Activated naive CD4-positive, alpha-beta T cell treated with anti-CD3 and anti-CD28 coated beads, Interleukin-2, amount 10 ng/mL, durations not matched to agents 7 days and 5 days (primary cell): ENCODE measurements at regions not wholly inside any gene's neighbourhood (a gene's known extent, or its start where the extent isn't known, plus 50 kb on each side); places are given as distances from the start of the nearest gene placed in this dataset.
"Not testable (repeated sequence)": the region's sequence is repeated elsewhere in the genome, so short reads cannot be mapped to it uniquely, and the experiment has no call there.

Experiments used
- CTCF ChIA-PET: fragments of 350-600 bp; sonication (Branson Sonifier 250); formaldehyde crosslinking; loops from one replicate; lab custom pipeline; 2021; ENCODE audit warnings: antibody characterized with exemption; lab: Charles Lee
- DNase-seq: peaks from one replicate; pipeline ENCODE4 v3.0.0-alpha.2; 2020
- H3K27ac Mint-ChIP-seq: one replicate; pipeline ENCODE4 v1.8.0; 2021; ENCODE audit warnings: mild to moderate bottlenecking, moderate library complexity, mixed read lengths
- H3K27me3 Mint-ChIP-seq: one replicate; pipeline ENCODE4 v1.8.0; 2021; ENCODE audit warnings: mild to moderate bottlenecking, mixed read lengths
- H3K36me3 Mint-ChIP-seq: one replicate; pipeline ENCODE4 v1.8.0; 2021; ENCODE audit warnings: mixed read lengths
- H3K4me1 Mint-ChIP-seq: one replicate; pipeline ENCODE4 v1.8.0; 2021; ENCODE audit warnings: mixed read lengths
- H3K4me3 Mint-ChIP-seq: one replicate; pipeline ENCODE4 v1.8.0; 2021; ENCODE audit warnings: mild to moderate bottlenecking, moderate library complexity, mixed read lengths
- H3K9me3 Mint-ChIP-seq: one replicate; pipeline ENCODE4 v1.8.0; 2021; ENCODE audit warnings: mixed read lengths

- CTCF ChIA-PET = no interaction called here
- Mint-ChIP-seq H3K4me1 (peaks cover 21% of the 10 kb centered on the region), H3K4me3 (no peak overlapping the region), H3K9me3 (no peaks in the 10 kb centered on the region), H3K36me3 (no peaks in the 10 kb centered on the region), H3K27ac (no peak overlapping the region), H3K27me3 (no peaks in the 10 kb centered on the region)
- DNase-seq = no peak
These were observed 197.8 kb downstream of the MEMO1 start for GRCh38 chr2:31813016-31813415.

DNA sequence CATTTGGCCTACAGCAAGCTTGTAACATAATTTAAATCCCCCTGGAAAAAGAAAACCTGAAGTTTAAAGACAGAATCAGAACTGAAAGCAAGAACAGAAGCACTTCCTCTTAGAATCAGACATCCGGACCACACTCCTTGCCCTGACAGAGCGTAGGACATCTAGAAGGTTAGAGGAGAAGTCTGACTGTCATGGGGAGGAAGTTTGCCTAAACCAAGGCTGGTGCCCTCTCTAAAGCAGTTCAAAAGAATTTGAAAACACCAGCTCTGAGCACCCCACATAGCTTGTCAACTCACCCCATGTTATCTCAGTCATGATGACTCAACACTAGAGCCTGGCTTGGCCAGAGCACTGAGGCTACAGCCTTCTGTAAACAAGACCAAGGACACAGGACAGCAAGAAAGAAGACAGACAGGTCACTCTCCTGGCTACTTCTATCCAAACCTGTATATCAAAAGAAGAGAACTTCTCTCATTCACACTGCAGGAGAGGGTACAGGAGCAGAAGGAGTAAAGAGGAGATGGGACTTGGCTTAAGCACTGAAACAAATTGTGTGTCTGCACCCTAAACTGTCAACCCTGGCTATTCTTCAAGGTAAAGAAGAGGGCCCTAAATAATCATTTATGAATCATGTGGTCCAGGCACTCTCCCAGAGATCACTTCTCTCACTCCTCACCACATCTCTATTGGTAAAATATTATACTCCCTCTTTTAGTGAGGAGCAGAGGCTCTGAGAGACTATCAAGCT lies 198.6 kb downstream of the MEMO1 start:
- peak overlapping the region; percentile 86 for H3K27ac Mint-ChIP-seq
- H3K4me1 Mint-ChIP-seq = peaks cover 21% of the 10 kb centered on the region
- no peaks in the 10 kb centered on the region for H3K27me3 Mint-ChIP-seq
- no peak overlapping the region for H3K4me3 Mint-ChIP-seq
- DNase-seq = peak; percentile 58
- H3K36me3 Mint-ChIP-seq = no peaks in the 10 kb centered on the region
- CTCF ChIA-PET = no interaction called here
- H3K9me3 Mint-ChIP-seq = no peaks in the 10 kb centered on the region

DNA sequence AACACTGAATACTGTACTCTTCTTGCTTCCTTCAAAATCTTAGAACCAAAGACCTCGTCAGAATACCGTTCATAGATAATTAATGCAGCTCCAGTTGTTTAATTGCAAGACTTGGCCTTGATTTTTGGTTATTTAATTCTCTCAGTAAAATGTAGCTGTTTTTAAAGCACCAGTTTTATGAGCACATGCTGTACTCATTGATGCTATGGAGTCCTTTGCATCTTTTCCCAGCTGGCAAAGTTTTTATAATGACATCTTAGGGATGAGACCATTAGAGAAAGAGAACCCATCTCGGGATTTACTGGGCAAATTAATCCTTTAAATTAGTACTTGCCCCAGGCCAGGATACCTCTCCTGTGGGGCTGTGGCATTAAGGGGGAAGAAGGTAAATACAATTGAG lies 199.3 kb downstream of the MEMO1 start:
- no peaks in the 10 kb centered on the region for H3K36me3 Mint-ChIP-seq
- H3K27me3 Mint-ChIP-seq = no peaks in the 10 kb centered on the region
- H3K4me3 Mint-ChIP-seq = no peak overlapping the region
- CTCF ChIA-PET = interaction anchor here (0.7 kb wide), 1 partner anchor 8 kb away, joined by 5 read pairs; no protein-coding TSS in a partner anchor
- H3K9me3 Mint-ChIP-seq = no peaks in the 10 kb centered on the region
- DNase-seq = no peak
- peak overlapping the region; percentile 86 for H3K27ac Mint-ChIP-seq
- peaks cover 21% of the 10 kb centered on the region for H3K4me1 Mint-ChIP-seq

GRCh38 chr2:31810200-31810917 lies 200.4 kb downstream of the MEMO1 start:
- H3K9me3 Mint-ChIP-seq = no peaks in the 10 kb centered on the region
- no peak overlapping the region for H3K4me3 Mint-ChIP-seq
- CTCF ChIA-PET = no interaction called here
- peaks cover 21% of the 10 kb centered on the region for H3K4me1 Mint-ChIP-seq
- no peak overlapping the region for H3K27ac Mint-ChIP-seq
- H3K27me3 Mint-ChIP-seq = no peaks in the 10 kb centered on the region
- H3K36me3 Mint-ChIP-seq = no peaks in the 10 kb centered on the region
- DNase-seq = no peak

DNA sequence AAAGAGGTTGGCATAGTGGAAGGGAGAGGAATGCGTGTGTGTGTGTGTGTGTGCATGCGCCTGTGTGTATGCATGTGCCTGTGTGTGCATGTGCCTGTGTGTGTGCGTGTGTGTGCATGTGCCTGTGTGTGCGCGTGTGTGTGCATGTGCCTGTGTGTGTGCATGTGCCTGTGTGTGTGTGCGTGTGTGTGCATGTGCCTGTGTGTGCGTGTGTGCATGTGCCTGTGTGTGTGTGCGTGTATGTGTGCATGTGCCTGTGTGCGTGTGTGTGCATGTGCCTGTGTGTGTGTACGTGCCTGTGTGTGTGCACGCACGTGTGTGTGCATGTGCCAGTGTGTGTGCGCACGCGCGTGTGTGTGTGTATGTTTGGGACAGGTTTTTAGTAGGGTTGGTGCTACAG lies 205.1 kb downstream of the MEMO1 start:
- no peak overlapping the region for H3K27ac Mint-ChIP-seq
- H3K9me3 Mint-ChIP-seq = peaks cover 5% of the 10 kb centered on the region
- CTCF ChIA-PET = no interaction called here
- no peak overlapping the region for H3K4me3 Mint-ChIP-seq
- no peaks in the 10 kb centered on the region for H3K36me3 Mint-ChIP-seq
- H3K27me3 Mint-ChIP-seq = peaks cover 5% of the 10 kb centered on the region
- H3K4me1 Mint-ChIP-seq = peaks cover 4% of the 10 kb centered on the region
- no peak for DNase-seq

DNA sequence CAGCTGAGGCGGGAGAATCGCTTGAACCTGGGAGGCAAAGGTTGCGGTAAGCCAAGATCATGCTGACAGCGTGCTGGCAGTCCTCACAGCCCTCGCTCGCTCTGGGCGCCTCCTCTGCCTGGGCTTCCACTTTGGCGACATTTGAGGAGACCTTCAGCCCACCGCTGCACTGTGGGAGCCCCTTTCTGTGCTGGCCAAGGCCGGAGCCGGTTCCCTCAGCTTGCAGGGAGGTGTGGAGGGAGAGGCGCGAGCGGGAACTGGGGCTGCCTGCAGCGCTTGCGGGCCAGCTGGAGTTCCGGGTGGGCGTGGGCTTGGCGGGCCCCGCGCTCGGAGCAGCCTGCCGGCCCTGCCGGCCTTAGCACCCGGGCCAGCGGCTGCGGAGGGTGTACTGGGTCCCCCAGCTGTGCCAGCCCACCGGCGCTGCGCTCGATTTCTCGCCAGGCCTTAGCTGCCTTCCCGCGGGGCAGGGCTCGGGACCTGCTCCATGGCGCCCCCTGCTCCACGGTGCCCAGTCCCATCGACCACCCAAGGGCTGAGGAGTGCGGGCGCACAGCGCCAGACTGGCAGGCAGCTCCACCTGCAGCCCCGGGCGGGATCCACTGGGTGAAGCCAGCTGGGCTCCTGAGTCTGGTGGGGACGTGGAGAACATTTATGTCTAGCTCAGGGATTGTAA lies 207.2 kb downstream of the MEMO1 start:
- H3K4me1 Mint-ChIP-seq, H3K36me3 Mint-ChIP-seq, H3K27ac Mint-ChIP-seq, H3K27me3 Mint-ChIP-seq, H3K9me3 Mint-ChIP-seq, H3K4me3 Mint-ChIP-seq, CTCF ChIA-PET, DNase-seq: not testable (repeated sequence)

DNA sequence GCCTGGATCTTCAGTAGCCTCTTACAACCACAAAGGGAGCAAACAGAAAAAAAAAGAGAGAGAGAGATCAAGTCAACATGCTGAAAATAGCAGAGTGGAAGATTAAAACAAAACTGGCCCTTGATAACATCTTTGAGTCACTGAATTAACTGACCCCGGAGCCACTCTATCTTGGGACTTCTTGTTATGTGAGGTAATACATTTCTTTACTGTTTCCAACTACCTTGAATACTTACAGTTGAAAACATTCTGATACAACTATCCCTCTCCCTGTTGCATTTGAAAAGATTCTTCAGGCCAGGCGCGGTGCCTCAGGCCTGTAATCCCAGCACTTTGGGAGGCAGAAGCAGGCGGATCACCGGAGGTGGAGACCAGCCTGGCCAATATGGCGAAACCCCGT lies 208.1 kb downstream of the MEMO1 start:
- no peaks in the 10 kb centered on the region for H3K36me3 Mint-ChIP-seq
- H3K9me3 Mint-ChIP-seq = peaks cover 6% of the 10 kb centered on the region
- H3K4me1 Mint-ChIP-seq = peaks cover 2% of the 10 kb centered on the region
- no peak overlapping the region for H3K4me3 Mint-ChIP-seq
- H3K27ac Mint-ChIP-seq = no peak overlapping the region
- no peak for DNase-seq
- CTCF ChIA-PET = no interaction called here
- peaks cover 8% of the 10 kb centered on the region for H3K27me3 Mint-ChIP-seq

DNA sequence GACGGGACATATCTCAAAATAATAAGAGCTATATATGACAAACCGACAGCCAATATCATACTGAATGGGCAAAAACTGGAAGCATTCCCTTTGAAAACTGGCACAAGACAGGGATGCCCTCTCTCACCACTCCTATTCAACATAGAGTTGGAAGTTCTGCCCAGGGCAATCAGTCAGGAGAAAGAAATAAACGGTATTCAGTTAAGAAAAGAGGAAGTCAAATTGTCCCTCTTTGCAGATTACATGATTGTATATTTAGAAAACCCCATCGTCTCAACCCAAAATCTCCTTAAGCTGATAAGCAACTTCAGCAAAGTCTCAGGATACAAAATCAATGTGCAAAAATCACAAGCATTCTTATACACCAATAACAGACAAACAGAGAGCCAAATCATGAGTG lies 211.5 kb downstream of the MEMO1 start:
- H3K36me3 Mint-ChIP-seq, H3K4me1 Mint-ChIP-seq, H3K27ac Mint-ChIP-seq, H3K27me3 Mint-ChIP-seq, H3K9me3 Mint-ChIP-seq, H3K4me3 Mint-ChIP-seq, DNase-seq, CTCF ChIA-PET: not testable (repeated sequence)

DNA sequence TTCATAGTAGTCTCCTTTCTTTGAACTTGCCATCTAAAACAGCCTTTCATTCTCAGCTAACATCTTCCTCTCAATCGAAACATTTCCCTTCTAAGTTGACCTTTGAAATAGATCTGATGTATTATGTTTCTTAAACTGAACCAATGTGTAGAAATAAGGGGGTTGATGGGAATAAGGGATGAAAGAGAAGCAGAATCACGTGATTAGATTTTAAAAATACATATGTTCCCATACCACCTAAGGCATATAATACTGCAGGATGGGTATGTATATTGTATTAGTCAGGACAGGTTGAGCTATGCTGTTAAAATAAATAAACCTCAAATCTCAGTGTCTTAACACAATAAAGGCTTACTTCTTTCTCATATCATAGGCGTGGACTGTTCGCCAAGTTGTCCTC lies 207.5 kb upstream of the SRD5A2 start:
- Mint-ChIP-seq H3K27ac (no peak overlapping the region), H3K4me1 (no peaks in the 10 kb centered on the region), H3K27me3 (no peaks in the 10 kb centered on the region), H3K9me3 (no peaks in the 10 kb centered on the region), H3K36me3 (no peaks in the 10 kb centered on the region), H3K4me3 (no peak overlapping the region)
- no peak for DNase-seq
- CTCF ChIA-PET = no interaction called here

GRCh38 chr2:31785876-31786275 lies 205.1 kb upstream of the SRD5A2 start:
- Mint-ChIP-seq H3K4me3 (no peak overlapping the region), H3K4me1 (no peaks in the 10 kb centered on the region), H3K36me3 (no peaks in the 10 kb centered on the region), H3K27ac (no peak overlapping the region), H3K9me3 (peaks cover 2% of the 10 kb centered on the region), H3K27me3 (no peaks in the 10 kb centered on the region)
- CTCF ChIA-PET = no interaction called here
- no peak for DNase-seq

- Mint-ChIP-seq H3K27ac (no peak overlapping the region), H3K9me3 (peaks cover 3% of the 10 kb centered on the region), H3K4me3 (no peak overlapping the region), H3K27me3 (no peaks in the 10 kb centered on the region), H3K36me3 (no peaks in the 10 kb centered on the region), H3K4me1 (no peaks in the 10 kb centered on the region)
- CTCF ChIA-PET = no interaction called here
- DNase-seq = no peak
These were observed 204.1 kb upstream of the SRD5A2 start for GRCh38 chr2:31784868-31785267.

DNA sequence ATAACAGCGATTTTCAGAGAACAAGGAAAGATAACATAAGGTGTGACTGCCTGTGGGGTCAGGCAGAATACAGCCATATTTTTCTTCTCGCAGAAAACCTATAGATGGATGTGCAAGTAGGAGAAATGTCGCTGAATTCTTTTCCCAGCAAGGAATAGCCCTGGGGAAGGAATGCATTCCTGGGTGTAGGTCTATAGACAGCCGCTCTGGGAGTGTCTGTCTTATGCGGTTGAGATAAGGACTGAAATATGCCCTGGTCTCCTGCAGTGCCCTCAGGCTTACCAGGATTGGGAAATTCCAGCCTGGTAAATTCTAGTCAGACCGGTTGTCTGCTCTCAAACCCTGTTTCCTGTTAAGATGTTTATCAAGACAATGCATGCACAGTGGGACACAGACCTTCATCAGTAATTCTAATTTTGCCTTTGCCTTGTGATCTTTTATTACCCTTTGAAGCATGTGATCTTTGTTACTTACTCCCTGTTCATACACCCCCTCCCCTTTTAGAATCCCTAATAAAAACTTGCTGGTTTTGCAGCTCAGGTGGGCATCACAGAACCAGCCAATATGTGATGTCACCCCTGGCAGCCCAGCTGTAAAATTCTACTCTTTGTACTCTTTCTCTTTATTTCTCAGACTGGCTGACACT lies 202.8 kb upstream of the SRD5A2 start:
- DNase-seq, H3K36me3 Mint-ChIP-seq, H3K27ac Mint-ChIP-seq, H3K4me3 Mint-ChIP-seq, H3K9me3 Mint-ChIP-seq, H3K27me3 Mint-ChIP-seq, H3K4me1 Mint-ChIP-seq, CTCF ChIA-PET: not testable (repeated sequence)

- CTCF ChIA-PET = no interaction called here
- Mint-ChIP-seq H3K4me3 (no peak overlapping the region), H3K27me3 (peaks cover 5% of the 10 kb centered on the region)
These were observed 197.4 kb upstream of the SRD5A2 start for GRCh38 chr2:31778153-31778552.

GRCh38 chr2:31770741-31771140 lies 190.0 kb upstream of the SRD5A2 start:
- H3K36me3 Mint-ChIP-seq = no peaks in the 10 kb centered on the region
- H3K4me3 Mint-ChIP-seq = no peak overlapping the region
- no peak overlapping the region for H3K27ac Mint-ChIP-seq
- H3K9me3 Mint-ChIP-seq = no peaks in the 10 kb centered on the region
- no peak for DNase-seq
- H3K27me3 Mint-ChIP-seq = no peaks in the 10 kb centered on the region
- no peaks in the 10 kb centered on the region for H3K4me1 Mint-ChIP-seq
- CTCF ChIA-PET = no interaction called here

More at GRCh38 chr2:31778153-31778552, 197.4 kb upstream of the SRD5A2 start:
- no peak for DNase-seq
- H3K27ac Mint-ChIP-seq = no peak overlapping the region
- no peaks in the 10 kb centered on the region for H3K36me3 Mint-ChIP-seq
- H3K9me3 Mint-ChIP-seq = peaks cover 3% of the 10 kb centered on the region
- H3K4me1 Mint-ChIP-seq = no peaks in the 10 kb centered on the region
